ENCODE measurements at regions not wholly inside any gene's neighbourhood (a gene's known extent, or its start where the extent isn't known, plus 50 kb on each side); places are given as distances from the start of the nearest gene placed in this dataset.

- TF ChIP-seq, protein P1, sequence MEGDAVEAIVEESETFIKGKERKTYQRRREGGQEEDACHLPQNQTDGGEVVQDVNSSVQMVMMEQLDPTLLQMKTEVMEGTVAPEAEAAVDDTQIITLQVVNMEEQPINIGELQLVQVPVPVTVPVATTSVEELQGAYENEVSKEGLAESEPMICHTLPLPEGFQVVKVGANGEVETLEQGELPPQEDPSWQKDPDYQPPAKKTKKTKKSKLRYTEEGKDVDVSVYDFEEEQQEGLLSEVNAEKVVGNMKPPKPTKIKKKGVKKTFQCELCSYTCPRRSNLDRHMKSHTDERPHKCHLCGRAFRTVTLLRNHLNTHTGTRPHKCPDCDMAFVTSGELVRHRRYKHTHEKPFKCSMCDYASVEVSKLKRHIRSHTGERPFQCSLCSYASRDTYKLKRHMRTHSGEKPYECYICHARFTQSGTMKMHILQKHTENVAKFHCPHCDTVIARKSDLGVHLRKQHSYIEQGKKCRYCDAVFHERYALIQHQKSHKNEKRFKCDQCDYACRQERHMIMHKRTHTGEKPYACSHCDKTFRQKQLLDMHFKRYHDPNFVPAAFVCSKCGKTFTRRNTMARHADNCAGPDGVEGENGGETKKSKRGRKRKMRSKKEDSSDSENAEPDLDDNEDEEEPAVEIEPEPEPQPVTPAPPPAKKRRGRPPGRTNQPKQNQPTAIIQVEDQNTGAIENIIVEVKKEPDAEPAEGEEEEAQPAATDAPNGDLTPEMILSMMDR (IDR thresholded peaks at IDR 0.05), result no peak
- no peak for TF ChIP-seq POLR2A (IDR thresholded peaks at IDR 0.05)
Observed at GRCh38 chr12:114885501-114885900, 201.5 kb upstream of the TBX3 start.
